ENCODE measurements at regions not wholly inside any gene's neighbourhood (a gene's known extent, or its start where the extent isn't known, plus 50 kb on each side); places are given as distances from the start of the nearest gene placed in this dataset.
"Not testable (repeated sequence)": the region's sequence is repeated elsewhere in the genome, so short reads cannot be mapped to it uniquely, and the experiment has no call there.

GRCh38 chr4:20192736-20193135 is 59.0 kb upstream of the SLIT2 start:
- TF ChIP-seq CTCF (IDR thresholded peaks at IDR 0.05) (no peak), POLR2A (IDR thresholded peaks at IDR 0.05) (no peak)
- 20 to 28% methylated on average over 2 of the region's 2 CpGs for WGBS, 2 donors
- Histone ChIP-seq H3K4me1 (no peaks in the 10 kb centered on the region), H3K27me3 (no peaks in the 10 kb centered on the region), H3K27ac (no peak overlapping the region), H3K4me3 (no peak overlapping the region), H3K36me3 (replicated peaks in 1 of 2; ENCODE audit: insufficient read depth in 1 of 2, low read depth in 2 of 2) (no peaks in the 10 kb centered on the region), H3K9me3 (no peaks in the 10 kb centered on the region)
- no peak for ATAC-seq
- intact Hi-C loops (cut with DNase I), result no loop called here
- no peak for DNase-seq

GRCh38 chr4:20185103-20185502 is 66.6 kb upstream of the SLIT2 start:
- H3K4me3 ChIP-seq, result no peak overlapping the region
- DNase-seq, result no peak
- H3K9me3 ChIP-seq, result no peaks in the 10 kb centered on the region
- intact Hi-C loops (cut with DNase I), result no loop called here
- TF ChIP-seq CTCF (IDR thresholded peaks at IDR 0.05), result no peak
- no peak for ATAC-seq
- H3K27ac ChIP-seq, result no peak overlapping the region
- no peaks in the 10 kb centered on the region for H3K4me1 ChIP-seq
- no peaks in the 10 kb centered on the region for H3K27me3 ChIP-seq
- WGBS, 2 donors, result 44 to 51% methylated on average over 2 of the region's 2 CpGs
- H3K36me3 ChIP-seq (replicated peaks in 1 of 2; ENCODE audit: insufficient read depth in 1 of 2, low read depth in 2 of 2), result no peaks in the 10 kb centered on the region

GRCh38 chr4:20183131-20183530 is 68.6 kb upstream of the SLIT2 start:
- DNase-seq; H3K27me3 ChIP-seq; H3K4me3 ChIP-seq; H3K27ac ChIP-seq; H3K9me3 ChIP-seq; H3K36me3 ChIP-seq (replicated peaks in 1 of 2; ENCODE audit: insufficient read depth in 1 of 2, low read depth in 2 of 2); ATAC-seq; intact Hi-C loops (cut with DNase I); H3K4me1 ChIP-seq: not testable (repeated sequence)
- WGBS, 2 donors, result 64 to 73% methylated on average over 5 of the region's 5 CpGs

GRCh38 chr4:20181926-20182325 is 69.8 kb upstream of the SLIT2 start:
- DNase-seq (no peak), ATAC-seq (no peak)
- WGBS, 2 donors, result 25 to 40% methylated on average over 3 of the region's 3 CpGs
- Histone ChIP-seq H3K36me3 (replicated peaks in 1 of 2; ENCODE audit: insufficient read depth in 1 of 2, low read depth in 2 of 2) (no peaks in the 10 kb centered on the region), H3K9me3 (no peaks in the 10 kb centered on the region), H3K27ac (no peak overlapping the region), H3K4me3 (no peak overlapping the region), H3K4me1 (no peaks in the 10 kb centered on the region), H3K27me3 (no peaks in the 10 kb centered on the region)
- intact Hi-C loops (cut with DNase I), result no loop called here
- TF ChIP-seq CTCF (IDR thresholded peaks at IDR 0.05) (no peak), POLR2A (IDR thresholded peaks at IDR 0.05) (no peak)

GRCh38 chr4:20180509-20180908 is 71.2 kb upstream of the SLIT2 start:
- Histone ChIP-seq H3K9me3 (no peaks in the 10 kb centered on the region), H3K36me3 (replicated peaks in 1 of 2; ENCODE audit: insufficient read depth in 1 of 2, low read depth in 2 of 2) (no peaks in the 10 kb centered on the region), H3K4me1 (no peaks in the 10 kb centered on the region), H3K27me3 (no peaks in the 10 kb centered on the region), H3K4me3 (no peak overlapping the region), H3K27ac (no peak overlapping the region)
- TF ChIP-seq POLR2A (IDR thresholded peaks at IDR 0.05) (no peak), CTCF (IDR thresholded peaks at IDR 0.05) (no peak)
- DNase-seq, result no peak
- no peak for ATAC-seq
- intact Hi-C loops (cut with DNase I), result no loop called here
